ENCODE measurements at regions not wholly inside any gene's neighbourhood (a gene's known extent, or its start where the extent isn't known, plus 50 kb on each side); places are given as distances from the start of the nearest gene placed in this dataset.

- no peak for DNase-seq
These were observed 130.6 kb downstream of the CEP57L1 start for GRCh38 chr6:109225946-109226345.

GRCh38 chr6:109224994-109225393, 129.7 kb downstream of the CEP57L1 start:
- DNase-seq = no peak

- no peak for DNase-seq
These were observed 129.0 kb downstream of the CEP57L1 start for GRCh38 chr6:109224107-109224875.

GRCh38 chr6:109222848-109223247, 127.5 kb downstream of the CEP57L1 start:
- no peak for DNase-seq

GRCh38 chr6:109221543-109222195, 126.4 kb downstream of the CEP57L1 start:
- no peak for DNase-seq
